Common myeloid progenitor, CD34-positive (primary cell): ENCODE measurements at regions not wholly inside any gene's neighbourhood (a gene's known extent, or its start where the extent isn't known, plus 50 kb on each side); places are given as distances from the start of the nearest gene placed in this dataset.

ENCODE experiments used
- CTCF ChIA-PET: fragments of 350-600 bp; sonication (Branson Sonifier 250); formaldehyde crosslinking; loops from one replicate; lab custom pipeline; 2021; ENCODE audit warnings: antibody characterized with exemption; lab: Charles Lee
- POLR2A ChIA-PET: fragments of 350-600 bp; sonication (Branson Sonifier 250); formaldehyde crosslinking; loops from one replicate; lab custom pipeline; 2021; ENCODE audit warnings: antibody characterized with exemption; lab: Charles Lee
- DNase-seq, 3 donors: peaks; one replicate each; pipeline versions ENCODE4 v3.0.0 to v3.0.0-alpha.2; 2013
- H3K27ac ChIP-seq, 2 experiments: 1 replicate in 1 of 2; 2 replicates in 1 of 2; pipeline ENCODE4 v1.7.0; 2013; ENCODE audit warnings: inconsistent platforms in 2 of 2, low read length in 2 of 2, mild to moderate bottlenecking in 2 of 2, low read depth in 1 of 2, moderate library complexity in 1 of 2; ENCODE audit not compliant: severe bottlenecking in 2 of 2, insufficient read depth in 1 of 2, poor library complexity in 1 of 2
- H3K27me3 ChIP-seq, 5 experiments: replicated peaks in 2 of 5; 1 replicate in 3 of 5; 2 replicates in 2 of 5; pipeline versions ENCODE4 v1.6.1 to v1.7.0; 2013; ENCODE audit warnings: low read length in 4 of 5, mild to moderate bottlenecking in 2 of 5, moderate library complexity in 2 of 5, inconsistent platforms in 1 of 5; ENCODE audit not compliant: insufficient read depth in 5 of 5, control insufficient read depth in 4 of 5
- H3K36me3 ChIP-seq, 4 experiments: 1 replicate in 2 of 4; 2 replicates in 2 of 4; pipeline versions ENCODE4 v1.6.1 to v1.7.0; 2013; ENCODE audit warnings: low read length in 3 of 4, control low read depth in 1 of 4, mild to moderate bottlenecking in 1 of 4; ENCODE audit not compliant: control insufficient read depth in 4 of 4, insufficient read depth in 4 of 4
- H3K4me1 ChIP-seq, 4 experiments: 1 replicate in 3 of 4; 2 replicates in 1 of 4; pipeline versions ENCODE4 v1.6.1 to v1.7.1; 2013; ENCODE audit warnings: low read length in 3 of 4, mild to moderate bottlenecking in 3 of 4, control low read depth in 1 of 4, inconsistent platforms in 1 of 4, moderate library complexity in 1 of 4; ENCODE audit not compliant: control insufficient read depth in 4 of 4, insufficient read depth in 4 of 4; ENCODE audit errors: control extremely low read depth in 1 of 4
- H3K4me3 ChIP-seq, 7 experiments: 1 replicate in 4 of 7; 2 replicates in 3 of 7; pipeline versions ENCODE4 v1.5.1 to v1.7.0; 2013; ENCODE audit warnings: mild to moderate bottlenecking in 7 of 7, low read length in 6 of 7, moderate library complexity in 6 of 7, inconsistent platforms in 2 of 7, low read depth in 2 of 7, control low read depth in 1 of 7; ENCODE audit not compliant: insufficient read depth in 4 of 7, control insufficient read depth in 1 of 7; ENCODE audit errors: extremely low read depth in 1 of 7
- H3K9me3 ChIP-seq, 5 experiments: 1 replicate in 4 of 5; 2 replicates in 1 of 5; pipeline versions ENCODE4 v1.6.1 to v1.7.1; 2013; ENCODE audit warnings: low read length in 4 of 5, mild to moderate bottlenecking in 2 of 5, inconsistent platforms in 1 of 5, low read depth in 1 of 5, moderate library complexity in 1 of 5; ENCODE audit not compliant: control insufficient read depth in 4 of 5, insufficient read depth in 2 of 5; ENCODE audit errors: control extremely low read depth in 1 of 5
- WGBS: methylation state at CpG from one replicate; pipeline ENCODE4 v1.1.5; 2013; ENCODE audit not compliant: insufficient coverage; 5-methylcytosine and 5-hydroxymethylcytosine counted together

DNA sequence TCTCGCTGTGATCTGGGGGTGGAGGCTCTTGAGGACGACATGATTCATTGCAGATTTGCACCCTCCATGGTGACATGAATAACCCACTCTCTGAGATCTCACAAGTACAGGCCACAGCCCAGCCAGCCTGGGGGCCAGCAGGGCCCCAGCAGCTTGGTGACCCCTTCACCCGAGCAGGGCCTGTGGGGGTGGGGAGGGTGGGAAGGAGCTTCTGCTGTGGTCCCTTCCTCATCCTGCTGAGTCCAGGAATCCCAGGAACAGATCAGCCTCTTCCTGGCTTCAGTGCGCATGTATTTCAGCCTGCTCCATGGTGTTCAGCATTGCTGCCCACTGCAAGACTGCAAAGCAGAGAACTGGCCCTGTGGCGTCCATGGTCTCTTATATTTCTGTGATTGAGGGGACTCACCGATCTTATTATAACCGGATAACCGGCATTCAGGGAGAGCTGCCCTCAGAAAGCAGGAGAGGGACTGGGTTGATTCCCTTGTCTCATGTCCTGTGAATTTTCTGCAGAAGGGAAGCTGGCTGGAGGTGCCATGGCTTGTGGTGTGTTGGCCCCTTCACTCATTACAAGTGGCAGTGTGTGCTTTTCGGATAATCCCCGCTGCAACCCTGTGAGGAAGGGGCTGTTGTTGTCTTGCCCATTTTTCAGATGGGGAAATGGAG lies 118.8 kb upstream of the FRMD1 start:
- Histone ChIP-seq H3K36me3 (no peaks in the 10 kb centered on the region), H3K4me1 (no peaks in the 10 kb centered on the region), H3K27me3 (peaks cover 0 to 18% (median 10%) of the 10 kb centered on the region in 5 experiments), H3K4me3 (no peak overlapping the region), H3K27ac (no peak overlapping the region), H3K9me3 (no peaks in the 10 kb centered on the region)
- ChIA-PET CTCF (no interaction called here), POLR2A (no interaction called here)
- WGBS, result 95% methylated on average over 7 of the region's 10 CpGs
- no peak for DNase-seq

DNA sequence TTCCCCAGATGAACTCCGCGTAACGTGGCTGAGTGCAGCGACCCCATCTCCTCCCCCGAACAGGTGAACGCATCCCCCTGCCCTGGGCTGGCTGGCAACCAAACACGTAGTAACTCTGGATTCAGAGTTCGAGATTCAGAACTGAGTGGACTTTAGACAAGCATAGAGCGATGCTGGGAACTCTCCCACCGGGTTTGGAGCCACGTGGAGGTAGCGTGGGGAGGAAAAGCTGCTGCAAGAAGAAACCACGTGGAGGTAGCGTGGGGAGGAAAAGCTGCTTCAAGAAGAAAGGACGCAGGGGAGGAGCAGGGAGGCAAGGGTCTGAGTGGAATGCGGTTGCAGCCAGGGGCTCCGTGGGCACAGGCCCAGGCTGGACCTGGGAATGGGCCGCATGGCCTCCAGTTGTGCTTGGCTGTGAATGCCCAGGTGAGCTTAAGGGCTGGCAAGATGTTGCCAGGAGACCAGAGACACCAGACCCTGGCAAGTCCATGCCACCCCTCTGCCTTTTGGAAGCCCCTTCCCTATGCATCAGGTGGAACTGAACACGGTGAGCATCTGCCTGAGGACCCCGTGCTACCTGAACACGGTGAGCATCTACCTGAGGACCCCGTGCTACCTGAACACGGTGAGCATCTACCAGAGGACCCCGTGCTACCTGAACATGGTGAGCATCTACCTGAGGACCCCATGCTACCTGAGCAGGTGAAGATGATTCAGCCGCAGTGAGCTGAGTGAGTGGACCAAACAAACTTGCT lies 118.0 kb upstream of the FRMD1 start:
- DNase-seq, result no peak
- Histone ChIP-seq H3K36me3 (no peaks in the 10 kb centered on the region), H3K4me3 (no peak overlapping the region), H3K4me1 (no peaks in the 10 kb centered on the region), H3K9me3 (no peaks in the 10 kb centered on the region), H3K27me3 (peaks cover 0 to 25% (median 6%) of the 10 kb centered on the region in 5 experiments), H3K27ac (no peak overlapping the region)
- ChIA-PET CTCF (no interaction called here), POLR2A (no interaction called here)
- WGBS, result 92% methylated on average over 25 of the region's 25 CpGs

DNA sequence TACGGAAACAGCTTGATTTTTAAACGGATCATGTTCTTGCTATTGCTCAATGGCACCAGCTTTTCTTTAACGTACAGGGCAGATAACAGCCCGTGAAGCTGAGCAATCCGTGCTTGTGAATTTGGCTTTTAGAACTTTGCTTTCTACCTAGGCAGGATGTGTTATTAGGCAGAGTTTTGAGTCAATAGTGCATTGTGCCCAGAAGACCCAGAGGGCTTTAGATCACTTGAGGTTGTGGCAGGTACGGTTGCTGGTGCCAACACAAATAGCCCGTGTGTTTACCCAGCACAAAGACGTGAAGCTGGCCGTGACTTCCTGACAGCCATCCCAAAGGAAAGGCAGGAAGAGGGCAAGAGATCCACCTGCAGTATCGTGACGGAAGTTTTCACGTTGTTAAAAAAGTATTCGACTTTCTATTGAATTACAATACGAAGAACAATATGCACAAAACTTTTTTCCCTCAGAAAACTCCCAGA lies 117.4 kb upstream of the FRMD1 start:
- no peaks in the 10 kb centered on the region for H3K4me1 ChIP-seq
- no peak overlapping the region for H3K27ac ChIP-seq
- 75% methylated on average over 12 of the region's 14 CpGs for WGBS
- no peaks in the 10 kb centered on the region for H3K9me3 ChIP-seq
- H3K36me3 ChIP-seq, result no peaks in the 10 kb centered on the region
- H3K27me3 ChIP-seq, result peaks cover 0 to 31% (median 6%) of the 10 kb centered on the region in 5 experiments
- ChIA-PET CTCF (no interaction called here), POLR2A (no interaction called here)
- H3K4me3 ChIP-seq, result no peak overlapping the region
- no peak for DNase-seq

DNA sequence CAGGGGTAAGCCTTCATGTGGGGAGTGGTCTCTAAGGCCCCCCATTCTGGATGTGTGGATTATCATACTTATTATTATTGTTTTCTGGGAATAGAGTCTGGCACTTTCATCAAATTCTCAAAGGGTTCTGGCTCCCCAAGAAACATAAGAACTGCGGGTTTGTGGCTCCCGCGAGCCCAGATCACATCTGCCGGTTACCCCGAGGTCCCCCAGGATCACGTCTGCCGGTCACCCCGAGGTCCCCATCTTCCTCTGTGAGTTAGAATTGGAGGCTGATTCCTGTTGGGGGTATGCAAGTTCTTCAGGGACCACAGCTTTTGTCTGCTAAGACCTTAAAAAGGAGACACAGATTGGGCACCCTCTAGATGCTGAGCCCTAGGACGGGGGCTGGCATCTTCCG lies 116.7 kb upstream of the FRMD1 start:
- no peak overlapping the region for H3K27ac ChIP-seq
- peaks cover 0 to 35% (median 3%) of the 10 kb centered on the region in 5 experiments for H3K27me3 ChIP-seq
- CTCF ChIA-PET, result no interaction called here
- H3K4me1 ChIP-seq, result no peaks in the 10 kb centered on the region
- H3K4me3 ChIP-seq, result no peak overlapping the region
- no peak for DNase-seq
- no peaks in the 10 kb centered on the region for H3K36me3 ChIP-seq
- WGBS, result 97% methylated on average over 8 of the region's 10 CpGs
- no peaks in the 10 kb centered on the region for H3K9me3 ChIP-seq
- POLR2A ChIA-PET, result no interaction called here

- 90% methylated on average over 19 of the region's 19 CpGs for WGBS
- no peaks in the 10 kb centered on the region for H3K36me3 ChIP-seq
- H3K27ac ChIP-seq, result no peak overlapping the region
- ChIA-PET POLR2A (no interaction called here), CTCF (no interaction called here)
- DNase-seq, result no peak
- no peaks in the 10 kb centered on the region for H3K4me1 ChIP-seq
- H3K4me3 ChIP-seq, result no peak overlapping the region
- H3K27me3 ChIP-seq, result peaks cover 0 to 36% (median 2%) of the 10 kb centered on the region in 5 experiments
- no peaks in the 10 kb centered on the region for H3K9me3 ChIP-seq
These were observed 115.9 kb upstream of the FRMD1 start for GRCh38 chr6:168194732-168195567.

DNA sequence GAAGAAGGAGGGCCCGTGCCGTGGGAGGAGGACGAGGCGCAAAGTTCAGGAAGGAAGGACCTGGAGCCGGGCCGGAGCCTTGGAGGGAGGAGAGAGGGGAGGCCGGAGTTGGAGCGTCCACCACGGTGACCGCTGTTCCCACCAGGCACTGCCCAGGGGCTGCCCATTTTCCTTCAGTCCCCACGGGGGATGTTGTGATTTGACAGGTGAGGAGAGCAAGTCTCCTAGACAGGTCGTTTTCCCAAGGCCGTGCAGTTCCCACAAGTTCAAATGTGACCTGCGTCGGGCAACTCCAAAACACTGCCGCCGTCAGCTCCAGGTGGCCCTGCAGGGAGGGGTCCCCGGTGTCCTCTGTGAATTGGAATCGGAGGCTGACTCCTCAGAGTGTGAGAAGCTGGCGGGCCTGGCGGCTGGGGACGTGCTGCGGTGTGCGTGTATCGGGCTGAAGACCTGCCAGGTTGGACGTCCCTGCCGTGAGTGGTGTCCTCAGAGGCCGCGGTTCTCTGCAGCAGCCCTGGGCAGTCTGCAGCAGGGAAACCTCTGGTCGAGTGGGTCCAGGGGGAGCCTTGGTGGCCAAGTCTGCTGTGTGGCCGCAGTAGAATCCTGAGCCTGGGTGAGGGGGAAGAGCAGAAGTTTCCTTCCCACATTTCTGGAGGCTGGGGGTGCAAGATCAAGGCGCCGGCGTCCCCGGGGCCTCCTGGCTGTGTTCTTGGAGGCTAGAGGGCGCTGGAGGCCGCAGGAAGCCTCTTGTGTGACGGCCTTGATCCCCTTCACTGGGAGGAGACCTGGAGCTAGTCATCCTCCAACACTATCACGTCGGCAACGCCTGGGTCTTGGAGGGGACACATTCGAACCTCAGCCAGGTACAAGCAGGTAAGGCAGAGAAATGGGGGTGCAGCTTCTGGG lies 115.1 kb upstream of the FRMD1 start:
- no peaks in the 10 kb centered on the region for H3K4me1 ChIP-seq
- ChIA-PET CTCF (no interaction called here), POLR2A (no interaction called here)
- no peak for DNase-seq
- peaks cover 0 to 36% (median 2%) of the 10 kb centered on the region in 5 experiments for H3K27me3 ChIP-seq
- H3K36me3 ChIP-seq, result no peaks in the 10 kb centered on the region
- H3K9me3 ChIP-seq, result no peaks in the 10 kb centered on the region
- H3K27ac ChIP-seq, result no peak overlapping the region
- 87% methylated on average over 41 of the region's 42 CpGs for WGBS
- H3K4me3 ChIP-seq, result no peak overlapping the region
